ENCODE measurements at regions not wholly inside any gene's neighbourhood (a gene's known extent, or its start where the extent isn't known, plus 50 kb on each side); places are given as distances from the start of the nearest gene placed in this dataset.

DNA sequence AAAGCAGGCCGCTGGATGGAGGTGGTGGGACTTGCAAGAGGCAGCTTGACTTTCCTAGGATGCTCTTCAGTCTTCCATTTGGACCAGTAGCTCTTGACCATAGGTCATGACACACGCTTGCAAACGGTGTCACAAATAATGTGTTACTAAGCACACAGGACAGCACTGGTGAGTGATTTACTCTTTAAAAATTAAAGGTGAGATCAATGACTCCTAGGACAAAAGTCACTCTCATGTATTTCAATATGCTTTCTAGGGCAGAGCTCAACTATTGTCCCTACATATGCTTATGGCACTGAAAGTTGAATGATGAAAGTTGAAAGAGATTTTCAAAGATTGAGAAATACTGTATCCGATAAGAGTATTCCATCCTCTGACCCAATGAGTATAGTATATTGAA is 496.7 kb downstream of the EBF1 start:
- Histone ChIP-seq H3K9me3 (ENCODE audit: control insufficient read depth, low read length) (no peaks in the 10 kb centered on the region), H3K4me3 (ENCODE audit: low read length) (no peak overlapping the region), H3K27me3 (ENCODE audit: control insufficient read depth, insufficient read depth) (no peaks in the 10 kb centered on the region), H3K27ac (ENCODE audit: low read length) (no peak overlapping the region), H3K4me1 (ENCODE audit: control insufficient read depth, insufficient read depth, low read length) (no peaks in the 10 kb centered on the region)
- intact Hi-C loops (cut with DNase I): no loop called here
- WGBS: 94% methylated on average over 4 of the region's 4 CpGs
- DNase-seq: no peak
- ATAC-seq: no peak

DNA sequence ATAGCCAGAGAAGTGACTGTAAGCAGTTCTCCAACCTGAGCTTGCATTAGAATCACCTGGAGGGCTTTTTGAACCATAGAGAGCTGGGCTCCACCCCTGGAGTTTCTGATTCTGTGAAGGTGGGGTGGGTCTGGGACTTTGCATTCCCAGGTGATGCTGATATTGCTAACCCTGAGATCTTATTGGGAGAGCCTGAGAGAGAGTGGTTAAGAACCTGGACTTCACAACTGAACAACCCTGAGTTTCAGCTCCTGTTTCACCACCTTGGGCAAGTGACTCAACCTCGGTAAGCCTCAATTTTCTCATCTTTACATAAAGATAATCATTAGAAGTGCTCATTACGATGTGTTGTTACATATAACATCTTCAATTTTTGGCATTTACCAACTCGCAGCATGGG is 498.6 kb downstream of the EBF1 start:
- no peaks in the 10 kb centered on the region for H3K4me1 ChIP-seq (ENCODE audit: control insufficient read depth, insufficient read depth, low read length)
- H3K4me3 ChIP-seq (ENCODE audit: low read length): no peak overlapping the region
- 95% methylated on average over 3 of the region's 3 CpGs for WGBS
- H3K27me3 ChIP-seq (ENCODE audit: control insufficient read depth, insufficient read depth): no peaks in the 10 kb centered on the region
- no peaks in the 10 kb centered on the region for H3K9me3 ChIP-seq (ENCODE audit: control insufficient read depth, low read length)
- no peak overlapping the region for H3K27ac ChIP-seq (ENCODE audit: low read length)
- DNase-seq (no peak), ATAC-seq (no peak)
- intact Hi-C loops (cut with DNase I): no loop called here

DNA sequence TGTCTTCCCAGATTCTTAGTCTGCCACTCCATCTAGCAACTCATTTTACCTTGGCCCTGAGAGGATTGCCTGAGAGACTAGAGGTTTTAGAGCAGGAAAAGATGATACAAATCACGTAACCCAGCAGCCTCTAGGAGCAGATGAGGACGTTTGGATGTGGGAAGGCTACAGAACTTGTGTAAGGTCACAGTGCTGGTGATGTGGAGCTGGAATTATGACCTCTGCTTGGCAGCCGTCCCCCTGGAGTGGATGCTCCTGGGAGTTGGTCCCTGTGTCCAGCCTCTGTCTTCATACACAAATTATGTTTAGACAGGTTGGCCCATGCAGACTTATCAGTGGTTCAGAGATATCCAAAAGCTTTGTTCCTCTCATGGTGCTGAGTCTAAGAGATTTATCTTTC is 499.0 kb downstream of the EBF1 start:
- no peak for ATAC-seq

DNA sequence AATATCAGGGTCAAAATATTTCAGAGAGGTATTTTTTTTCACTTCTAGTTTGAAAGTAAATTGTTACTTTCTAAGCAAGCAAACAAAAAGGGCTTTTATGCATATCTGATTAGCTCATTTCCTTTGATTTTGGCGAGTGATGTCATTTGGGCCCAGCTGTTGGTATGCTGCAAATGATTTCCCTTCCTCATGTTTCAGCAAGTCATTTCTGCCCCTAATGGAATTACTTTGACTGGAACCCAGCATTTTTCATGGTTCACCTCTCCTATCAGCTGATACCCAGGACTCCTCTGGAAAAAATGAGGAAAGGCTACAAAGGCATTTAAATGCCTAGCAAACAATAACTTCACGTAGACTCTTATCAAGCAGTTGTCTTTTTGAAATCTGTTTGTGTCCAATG is 500.6 kb downstream of the EBF1 start:
- DNase-seq (no peak), ATAC-seq (peak; percentile 54 to 64)
- no peaks in the 10 kb centered on the region for H3K9me3 ChIP-seq (ENCODE audit: control insufficient read depth, low read length)
- no peaks in the 10 kb centered on the region for H3K27me3 ChIP-seq (ENCODE audit: control insufficient read depth, insufficient read depth)
- intact Hi-C loops (cut with DNase I): no loop called here
- no peaks in the 10 kb centered on the region for H3K4me1 ChIP-seq (ENCODE audit: control insufficient read depth, insufficient read depth, low read length)
- WGBS: 37% methylated on average over 2 of the region's 2 CpGs
- H3K4me3 ChIP-seq (ENCODE audit: low read length): no peak overlapping the region
- H3K27ac ChIP-seq (ENCODE audit: low read length): no peak overlapping the region

More for the DNA sequence above, 499.0 kb downstream of the EBF1 start:
- Histone ChIP-seq H3K4me1 (ENCODE audit: control insufficient read depth, insufficient read depth, low read length) (no peaks in the 10 kb centered on the region), H3K4me3 (ENCODE audit: low read length) (no peak overlapping the region), H3K9me3 (ENCODE audit: control insufficient read depth, low read length) (no peaks in the 10 kb centered on the region), H3K27me3 (ENCODE audit: control insufficient read depth, insufficient read depth) (no peaks in the 10 kb centered on the region), H3K27ac (ENCODE audit: low read length) (no peak overlapping the region)
- DNase-seq: peak in 1 of 3 donors; percentile 43
- intact Hi-C loops (cut with DNase I): no loop called here
- WGBS: 55% methylated on average over 3 of the region's 3 CpGs

DNA sequence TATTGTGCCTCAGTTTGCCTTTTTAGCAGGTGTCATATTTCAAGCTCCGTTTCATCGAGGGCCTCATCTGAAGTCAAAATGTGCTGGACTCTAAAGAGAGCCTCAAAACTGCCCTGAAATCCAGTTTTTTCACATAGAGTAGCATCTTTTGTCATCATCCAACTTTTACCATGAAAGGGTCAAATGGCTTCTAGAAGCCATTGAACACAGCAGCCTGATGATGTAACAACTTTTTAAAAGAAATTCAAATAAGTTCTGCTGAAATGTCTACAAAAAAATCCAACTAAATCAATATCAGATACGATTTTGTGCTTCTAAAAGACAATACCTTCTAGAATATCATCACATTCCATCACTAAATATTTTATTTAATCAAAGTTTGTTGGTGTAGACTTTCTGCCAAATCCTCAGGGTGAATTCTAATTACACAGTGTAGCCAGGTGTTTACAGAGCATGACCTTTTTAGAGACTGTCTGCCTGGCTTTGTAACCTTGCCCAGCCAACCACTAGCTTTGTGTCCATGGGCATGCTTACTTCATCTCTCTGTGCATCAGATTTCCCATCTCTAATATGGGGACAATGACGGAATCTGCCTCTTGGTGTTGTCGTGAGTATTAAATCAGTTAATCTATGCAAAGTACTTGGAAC is 505.0 kb downstream of the EBF1 start:
- Histone ChIP-seq H3K27ac (ENCODE audit: low read length) (no peak overlapping the region), H3K9me3 (ENCODE audit: control insufficient read depth, low read length) (no peaks in the 10 kb centered on the region), H3K4me1 (ENCODE audit: control insufficient read depth, insufficient read depth, low read length) (no peaks in the 10 kb centered on the region), H3K4me3 (ENCODE audit: low read length) (no peak overlapping the region), H3K27me3 (ENCODE audit: control insufficient read depth, insufficient read depth) (no peaks in the 10 kb centered on the region)
- ATAC-seq: no peak
- 87% methylated on average over 5 of the region's 5 CpGs for WGBS
- DNase-seq: no peak
- intact Hi-C loops (cut with DNase I): no loop called here

DNA sequence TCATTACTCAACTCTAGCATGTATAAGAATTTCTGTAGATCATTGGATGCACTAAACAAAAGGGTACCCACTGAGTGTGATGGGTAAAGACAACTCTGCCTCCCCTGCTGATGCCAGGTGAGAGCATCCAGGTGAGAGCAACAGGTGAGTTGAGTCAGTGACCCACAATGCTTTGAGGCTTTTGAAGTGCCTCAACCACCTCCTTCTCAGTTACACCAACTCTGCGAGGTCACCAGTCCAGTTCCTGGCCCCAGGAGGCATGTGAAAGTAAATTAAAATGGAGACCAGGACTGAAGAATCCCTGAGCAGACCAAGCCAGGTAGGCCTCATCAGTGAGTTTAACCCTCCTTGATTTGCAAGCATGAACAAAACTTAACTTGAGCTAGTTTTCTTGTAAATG is 505.8 kb downstream of the EBF1 start:
- intact Hi-C loops (cut with DNase I): no loop called here
- 94% methylated on average over 1 of the region's 1 CpG for WGBS
- ATAC-seq: no peak

DNA sequence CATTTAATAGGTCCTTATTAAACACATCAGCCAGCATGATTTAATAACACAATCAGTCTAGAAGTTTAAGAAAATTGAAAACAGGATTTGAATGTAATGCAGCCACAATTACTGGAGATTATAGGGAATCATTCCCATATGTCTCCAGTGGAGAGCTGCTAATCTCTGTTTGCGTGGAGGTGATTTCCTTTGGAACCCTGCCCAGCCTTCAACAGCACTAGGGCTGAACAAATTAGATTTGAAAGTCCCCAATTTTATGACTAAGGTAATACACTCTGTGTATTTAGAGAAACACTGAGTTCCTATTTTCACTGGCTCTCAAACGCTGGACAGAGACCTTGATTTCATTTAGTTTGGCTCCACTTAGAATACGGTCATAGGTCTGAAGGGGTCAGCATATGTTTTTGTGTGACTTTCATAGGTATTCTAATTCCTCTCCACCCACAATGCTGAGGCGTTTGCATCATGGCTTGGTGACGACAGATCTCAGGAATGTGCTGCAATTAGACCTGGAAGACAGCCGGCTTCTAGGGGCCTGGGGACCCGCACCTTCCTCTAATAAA is 508.3 kb downstream of the EBF1 start:
- no peaks in the 10 kb centered on the region for H3K4me1 ChIP-seq (ENCODE audit: control insufficient read depth, insufficient read depth, low read length)
- no peaks in the 10 kb centered on the region for H3K27me3 ChIP-seq (ENCODE audit: control insufficient read depth, insufficient read depth)
- H3K4me3 ChIP-seq (ENCODE audit: low read length): no peak overlapping the region
- peak in 1 of 3 donors; percentile 50 for DNase-seq
- intact Hi-C loops (cut with DNase I): no loop called here
- peak; percentile 73 to 88 for ATAC-seq
- H3K9me3 ChIP-seq (ENCODE audit: control insufficient read depth, low read length): no peaks in the 10 kb centered on the region
- 18% methylated on average over 7 of the region's 7 CpGs for WGBS
- no peak overlapping the region for H3K27ac ChIP-seq (ENCODE audit: low read length)

More for the DNA sequence above, 505.8 kb downstream of the EBF1 start:
- no peaks in the 10 kb centered on the region for H3K4me1 ChIP-seq (ENCODE audit: control insufficient read depth, insufficient read depth, low read length)
- H3K4me3 ChIP-seq (ENCODE audit: low read length): no peak overlapping the region
- no peak for DNase-seq
- H3K27ac ChIP-seq (ENCODE audit: low read length): no peak overlapping the region
- H3K27me3 ChIP-seq (ENCODE audit: control insufficient read depth, insufficient read depth): no peaks in the 10 kb centered on the region
- no peaks in the 10 kb centered on the region for H3K9me3 ChIP-seq (ENCODE audit: control insufficient read depth, low read length)

DNA sequence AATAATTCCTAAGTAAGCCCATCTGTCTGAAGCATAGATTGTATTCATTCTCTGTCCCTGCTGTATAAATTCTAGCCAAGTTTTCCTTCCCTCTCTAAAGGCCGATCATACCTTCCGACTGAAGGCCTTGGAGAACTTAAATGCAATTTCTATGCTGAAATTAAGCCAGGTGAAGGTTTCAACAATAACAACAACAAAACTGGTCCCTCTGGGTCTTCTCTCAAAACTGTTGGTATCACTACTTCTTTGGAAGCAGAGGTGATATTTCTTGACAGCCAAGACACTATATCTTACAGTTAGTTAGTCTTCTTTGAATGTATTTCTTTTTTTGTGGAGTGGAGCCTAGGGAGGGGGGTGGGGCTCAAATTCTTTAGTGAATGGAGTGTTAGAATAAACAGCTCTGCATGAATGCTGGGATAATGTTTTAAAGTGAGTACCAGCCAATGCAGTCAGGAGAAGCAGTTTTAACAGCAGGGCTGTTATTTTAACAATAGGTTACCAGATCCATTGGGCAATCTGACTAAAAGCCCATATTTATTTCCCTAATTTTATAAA is 508.9 kb downstream of the EBF1 start:
- H3K27me3 ChIP-seq (ENCODE audit: control insufficient read depth, insufficient read depth): no peaks in the 10 kb centered on the region
- DNase-seq: no peak
- intact Hi-C loops (cut with DNase I): no loop called here
- H3K9me3 ChIP-seq (ENCODE audit: control insufficient read depth, low read length): no peaks in the 10 kb centered on the region
- no peaks in the 10 kb centered on the region for H3K4me1 ChIP-seq (ENCODE audit: control insufficient read depth, insufficient read depth, low read length)
- no peak overlapping the region for H3K27ac ChIP-seq (ENCODE audit: low read length)
- H3K4me3 ChIP-seq (ENCODE audit: low read length): no peak overlapping the region
- WGBS: 76% methylated on average over 2 of the region's 2 CpGs
- no peak for ATAC-seq

DNA sequence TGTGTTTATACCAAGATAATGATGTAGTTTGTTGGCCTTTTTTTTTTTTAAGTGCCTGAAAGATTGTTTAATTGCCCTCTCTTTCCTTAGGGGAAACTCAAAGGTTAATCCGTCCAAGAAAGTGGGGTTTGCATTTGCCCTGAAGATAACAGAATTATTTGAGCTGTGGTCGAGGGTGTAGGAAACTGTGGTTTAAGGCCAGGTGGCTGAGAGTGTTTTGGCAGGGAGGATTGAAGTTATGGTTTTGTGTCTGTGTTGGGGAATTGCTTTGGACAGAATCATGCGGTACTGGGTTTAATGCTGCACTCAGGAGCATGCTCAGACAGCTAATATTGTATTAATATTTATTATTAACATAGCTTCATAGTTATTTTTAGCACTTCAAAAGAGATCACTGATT is 509.8 kb downstream of the EBF1 start:
- H3K4me1 ChIP-seq (ENCODE audit: control insufficient read depth, insufficient read depth, low read length): no peaks in the 10 kb centered on the region
- no peak overlapping the region for H3K4me3 ChIP-seq (ENCODE audit: low read length)
- no peak for DNase-seq
- no peaks in the 10 kb centered on the region for H3K9me3 ChIP-seq (ENCODE audit: control insufficient read depth, low read length)
- no peak for ATAC-seq
- H3K27me3 ChIP-seq (ENCODE audit: control insufficient read depth, insufficient read depth): no peaks in the 10 kb centered on the region
- WGBS: 37% methylated on average over 3 of the region's 3 CpGs
- intact Hi-C loops (cut with DNase I): no loop called here
- no peak overlapping the region for H3K27ac ChIP-seq (ENCODE audit: low read length)

DNA sequence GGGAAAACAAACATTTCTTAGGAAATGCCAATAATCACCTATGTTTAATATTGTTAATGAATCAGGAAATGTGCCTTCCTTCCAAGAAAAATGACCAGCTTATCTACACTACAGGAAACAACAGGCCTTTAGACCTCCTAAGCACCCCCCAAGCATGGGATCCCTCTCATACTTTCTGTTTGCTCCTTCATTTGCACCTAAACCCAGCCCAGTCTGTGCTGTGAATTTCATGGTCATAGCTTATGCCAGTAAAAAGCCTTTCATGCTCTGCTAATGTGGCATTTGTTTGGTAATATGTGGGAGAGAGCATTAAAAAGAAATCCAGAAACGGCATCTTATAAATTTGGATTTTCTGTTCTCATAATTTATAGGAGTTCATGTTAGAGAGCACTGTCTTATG is 511.1 kb downstream of the EBF1 start:
- intact Hi-C loops (cut with DNase I): no loop called here

DNA sequence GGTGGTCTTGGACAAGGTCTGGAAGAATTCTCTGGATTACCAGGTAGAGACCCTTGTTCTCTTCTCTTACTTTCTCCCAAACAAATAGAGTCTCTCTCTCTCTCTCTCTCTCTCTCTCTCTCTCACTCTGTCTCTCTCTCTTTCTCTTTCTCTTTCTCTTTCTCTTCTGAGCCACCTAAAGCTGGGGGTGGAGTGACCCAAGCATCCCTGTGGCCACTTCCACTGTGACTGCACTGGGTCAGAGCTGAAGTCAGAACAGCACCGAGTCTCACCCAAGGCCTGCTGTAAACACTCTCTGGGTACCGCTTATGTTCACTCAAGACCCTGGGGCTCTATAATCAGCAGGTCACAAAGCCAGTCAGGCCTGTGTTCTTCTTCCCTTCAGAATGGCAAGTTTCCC is 513.7 kb downstream of the EBF1 start:
- no peak overlapping the region for H3K27ac ChIP-seq (ENCODE audit: low read length)
- DNase-seq (no peak), ATAC-seq (no peak)
- no peaks in the 10 kb centered on the region for H3K27me3 ChIP-seq (ENCODE audit: control insufficient read depth, insufficient read depth)
- no peaks in the 10 kb centered on the region for H3K4me1 ChIP-seq (ENCODE audit: control insufficient read depth, insufficient read depth, low read length)
- intact Hi-C loops (cut with DNase I): no loop called here
- no peaks in the 10 kb centered on the region for H3K9me3 ChIP-seq (ENCODE audit: control insufficient read depth, low read length)
- 95% methylated on average over 2 of the region's 2 CpGs for WGBS
- no peak overlapping the region for H3K4me3 ChIP-seq (ENCODE audit: low read length)

More for the DNA sequence above, 511.1 kb downstream of the EBF1 start:
- no peak overlapping the region for H3K4me3 ChIP-seq (ENCODE audit: low read length)
- WGBS: 84% methylated on average over 1 of the region's 1 CpG
- ATAC-seq (no peak), DNase-seq (no peak)
- no peaks in the 10 kb centered on the region for H3K27me3 ChIP-seq (ENCODE audit: control insufficient read depth, insufficient read depth)
- H3K4me1 ChIP-seq (ENCODE audit: control insufficient read depth, insufficient read depth, low read length): no peaks in the 10 kb centered on the region
- no peak overlapping the region for H3K27ac ChIP-seq (ENCODE audit: low read length)
- H3K9me3 ChIP-seq (ENCODE audit: control insufficient read depth, low read length): no peaks in the 10 kb centered on the region
